ENCODE measurements at regions not wholly inside any gene's neighbourhood (a gene's known extent, or its start where the extent isn't known, plus 50 kb on each side); places are given as distances from the start of the nearest gene placed in this dataset.
"Not testable (repeated sequence)": the region's sequence is repeated elsewhere in the genome, so short reads cannot be mapped to it uniquely, and the experiment has no call there.

DNA sequence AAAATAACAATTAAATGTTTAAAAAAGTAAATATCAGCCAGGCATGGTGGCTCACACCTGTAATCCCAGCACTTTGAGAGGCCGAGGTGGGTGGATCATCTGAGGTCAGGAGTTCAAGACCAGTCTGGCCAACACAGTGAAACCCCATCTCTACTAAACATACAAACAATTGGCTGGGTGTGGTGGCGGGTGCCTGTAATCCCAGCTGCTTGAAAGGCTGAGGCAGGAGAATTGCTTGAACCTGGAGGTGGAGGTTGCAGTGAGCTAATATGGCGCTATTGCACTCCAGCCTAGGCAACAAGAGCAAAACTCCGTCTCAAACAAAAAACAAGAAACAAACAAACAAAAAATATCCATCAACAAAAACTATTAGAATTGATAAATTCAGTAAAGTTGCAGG is 77.5 kb downstream of the SNX5 start:
- DNase-seq, result not testable (repeated sequence)

DNA sequence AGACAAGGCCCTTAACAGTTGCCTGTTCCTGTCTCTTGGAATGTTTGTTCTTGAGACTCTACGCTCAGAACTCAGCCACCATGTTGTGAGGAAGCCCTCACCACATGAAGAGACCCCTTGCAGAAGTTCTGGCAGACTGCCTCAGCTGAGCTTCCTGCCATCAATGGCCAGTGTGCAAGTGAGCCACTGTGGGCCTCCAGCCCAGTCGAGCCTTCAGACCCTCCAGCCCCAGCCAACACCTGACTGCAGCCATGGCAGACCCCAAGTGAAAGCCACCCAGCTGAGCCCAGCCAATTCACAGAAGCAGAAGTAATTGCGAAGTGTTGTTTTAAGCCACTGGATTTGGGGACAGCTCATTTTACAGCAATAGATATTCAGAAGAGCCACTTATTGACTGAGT is 78.3 kb downstream of the SNX5 start:
- DNase-seq, result no peak

DNA sequence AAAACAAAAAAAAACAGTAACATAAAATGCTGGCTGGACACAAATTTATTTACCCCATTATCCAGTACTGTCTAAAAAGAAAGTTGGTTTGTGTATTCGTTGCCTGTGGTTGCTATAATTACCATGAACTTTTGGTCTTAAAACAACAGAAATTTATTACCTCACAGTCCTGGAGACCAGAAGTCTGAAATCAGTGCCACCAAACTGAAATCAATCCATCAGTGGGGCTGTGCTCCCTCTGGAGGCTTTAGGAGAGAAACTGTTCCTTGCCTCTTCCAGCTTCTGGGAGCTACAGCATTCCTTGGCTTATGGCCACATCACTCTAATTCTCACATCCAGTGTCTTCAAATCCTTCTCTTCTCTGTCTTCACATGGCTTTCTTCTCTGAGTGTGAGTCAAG is 79.4 kb downstream of the SNX5 start:
- no peak for DNase-seq

DNA sequence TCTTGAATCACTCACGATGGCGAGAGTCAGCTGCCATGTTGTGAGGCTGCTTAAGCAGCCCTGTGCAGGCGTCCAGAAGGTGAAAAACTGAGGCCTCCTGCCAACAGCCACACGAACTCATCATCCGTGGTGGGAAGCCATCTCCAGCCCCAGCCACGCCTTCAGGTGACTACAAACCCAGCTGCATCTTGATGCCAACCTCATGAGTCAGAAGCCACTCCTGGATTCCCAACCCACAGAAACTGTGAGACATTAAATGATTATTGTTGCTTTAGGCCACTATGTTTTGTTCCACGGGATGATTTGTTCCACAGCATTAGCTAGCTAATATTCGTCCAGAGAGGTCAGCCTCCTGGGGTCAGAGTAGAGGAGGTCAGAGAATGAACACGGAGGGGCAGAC is 80.5 kb downstream of the SNX5 start:
- no peak for DNase-seq

DNA sequence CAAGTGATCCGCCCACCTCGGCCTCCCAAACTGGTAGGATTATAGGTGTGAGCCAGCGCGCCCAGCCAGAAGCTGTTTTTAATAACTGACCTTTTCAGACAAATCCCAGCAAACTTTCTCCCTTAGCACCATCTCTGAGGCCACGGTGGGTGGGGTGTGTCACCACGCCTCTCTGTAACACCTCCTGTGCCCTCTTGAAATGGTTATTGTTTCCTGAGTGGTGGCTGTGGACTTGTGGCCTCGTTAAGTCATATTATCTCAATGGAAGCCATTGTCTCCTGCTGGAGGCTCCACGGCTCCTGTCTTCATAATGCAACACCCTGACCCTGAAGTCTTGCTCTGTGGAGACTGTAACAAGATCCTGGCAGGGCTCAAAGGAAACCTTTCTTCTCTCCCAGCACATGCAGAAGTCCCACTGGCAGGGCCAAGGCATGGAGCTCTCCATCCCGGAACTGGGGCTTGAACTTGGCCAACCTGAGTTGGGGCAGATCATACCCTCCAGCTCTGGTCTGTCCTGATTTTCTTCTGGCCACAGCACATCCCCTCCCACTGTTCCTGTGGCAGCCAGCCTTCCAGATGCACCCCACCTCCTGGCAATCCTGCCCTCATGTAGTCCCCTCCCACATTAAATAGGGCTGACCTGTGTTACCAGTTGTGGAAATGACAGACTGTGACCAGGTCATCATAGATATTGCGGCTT is 81.1 kb downstream of the SNX5 start:
- DNase-seq, result no peak

DNA sequence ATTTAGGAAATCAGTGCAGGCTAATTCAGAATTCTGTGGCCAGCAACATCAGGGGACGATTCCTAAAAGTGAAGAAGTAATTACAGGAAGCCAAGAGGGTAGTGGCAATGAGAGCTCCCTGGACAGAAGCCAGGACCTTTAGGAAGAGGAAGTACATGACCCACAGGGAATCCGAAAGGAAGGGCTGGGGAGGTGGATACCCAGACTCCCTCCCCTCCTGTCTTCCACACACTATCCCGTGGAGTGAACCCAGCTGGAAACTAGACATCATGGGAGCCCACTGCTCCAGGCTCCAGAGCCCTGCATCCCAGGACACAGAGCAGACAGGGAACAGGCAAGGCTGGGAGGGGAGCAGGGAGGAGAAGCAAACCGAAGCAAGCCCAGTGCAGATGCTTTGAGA is 83.0 kb downstream of the SNX5 start:
- DNase-seq, result no peak

DNA sequence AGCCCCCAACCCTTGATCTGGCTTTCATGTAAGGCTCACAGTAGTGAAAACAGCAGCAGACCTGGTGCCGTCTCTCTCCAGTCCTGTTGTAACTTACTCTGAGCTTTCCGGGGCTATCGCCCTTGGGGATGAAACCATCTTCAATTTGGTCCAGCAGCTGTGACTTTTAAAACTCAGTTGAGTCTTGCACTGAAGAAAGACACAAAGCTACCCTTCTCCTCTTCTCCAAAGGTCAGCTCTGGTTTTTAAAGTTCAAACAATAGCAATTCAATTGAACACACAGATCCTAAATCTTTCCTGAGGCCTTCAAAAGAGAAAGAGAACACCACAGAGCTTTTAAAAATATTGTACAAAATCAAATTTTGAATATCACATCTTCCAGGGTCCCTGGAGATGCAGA is 83.5 kb downstream of the SNX5 start:
- DNase-seq, result no peak

DNA sequence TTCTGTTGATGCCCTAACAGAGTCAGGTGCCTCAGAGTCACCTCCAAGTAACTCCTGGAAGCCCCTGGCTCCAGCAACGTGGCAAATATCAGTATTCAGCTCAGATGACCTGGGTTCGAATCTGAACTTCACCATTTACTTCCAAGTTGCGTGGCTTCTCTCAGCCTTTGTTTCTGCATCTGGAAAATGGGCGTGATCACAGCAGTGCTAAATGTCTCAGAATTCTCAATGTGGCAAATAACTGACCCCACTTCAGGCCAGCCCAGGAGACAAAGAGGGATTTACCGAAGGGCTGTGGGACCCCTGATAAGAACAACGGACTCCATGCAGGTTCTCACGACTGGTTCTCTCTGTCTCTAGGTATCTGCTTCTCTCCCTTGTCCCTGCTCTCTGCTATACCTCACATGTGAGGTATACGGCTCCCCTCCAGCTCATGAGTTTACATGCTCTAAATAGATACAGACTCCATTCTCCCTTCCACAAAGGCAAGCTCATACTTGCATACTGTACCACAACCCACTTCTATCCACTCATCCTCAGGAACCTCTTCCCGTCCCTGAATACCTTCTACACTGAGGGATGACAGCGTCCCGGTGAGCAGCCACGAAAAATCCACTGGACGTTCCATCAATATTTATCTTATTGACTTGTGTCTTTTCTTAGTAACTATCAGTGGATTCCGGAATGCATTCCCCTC is 84.1 kb downstream of the SNX5 start:
- no peak for DNase-seq

DNA sequence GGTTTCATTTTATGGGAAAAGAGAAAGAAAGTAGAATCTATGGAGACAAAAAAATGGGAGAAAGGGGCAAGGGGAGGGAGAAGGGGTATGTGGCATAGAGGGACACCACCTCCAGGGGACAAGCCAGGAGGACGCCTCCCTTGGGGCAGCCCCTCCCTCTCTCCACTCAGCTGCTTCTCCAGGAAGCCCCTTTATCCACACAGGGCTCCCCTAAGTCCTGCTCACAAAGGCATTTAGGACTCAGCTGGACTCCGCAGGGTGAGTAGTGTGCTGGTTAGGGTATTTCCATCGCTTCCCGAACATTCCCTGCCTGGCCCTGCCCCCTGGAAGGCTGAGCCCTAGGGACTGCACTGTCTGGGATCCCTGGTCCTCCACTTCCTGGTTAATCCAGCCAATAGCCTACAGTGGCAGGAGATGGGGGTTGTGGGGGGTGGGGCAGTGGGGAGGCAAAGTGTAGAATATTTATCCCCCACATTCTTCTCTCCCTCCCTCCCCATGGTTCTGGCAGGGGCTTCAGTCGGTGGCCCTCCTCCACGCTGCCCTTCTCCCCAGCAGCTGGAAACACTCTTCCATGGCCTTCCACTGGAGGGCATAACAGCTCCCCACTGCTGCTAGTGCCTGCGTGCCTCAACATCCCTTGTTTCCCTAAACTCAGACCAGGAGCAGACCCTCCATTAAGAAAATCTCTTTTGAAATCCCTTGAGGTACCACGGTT is 84.8 kb downstream of the SNX5 start:
- no peak for DNase-seq

DNA sequence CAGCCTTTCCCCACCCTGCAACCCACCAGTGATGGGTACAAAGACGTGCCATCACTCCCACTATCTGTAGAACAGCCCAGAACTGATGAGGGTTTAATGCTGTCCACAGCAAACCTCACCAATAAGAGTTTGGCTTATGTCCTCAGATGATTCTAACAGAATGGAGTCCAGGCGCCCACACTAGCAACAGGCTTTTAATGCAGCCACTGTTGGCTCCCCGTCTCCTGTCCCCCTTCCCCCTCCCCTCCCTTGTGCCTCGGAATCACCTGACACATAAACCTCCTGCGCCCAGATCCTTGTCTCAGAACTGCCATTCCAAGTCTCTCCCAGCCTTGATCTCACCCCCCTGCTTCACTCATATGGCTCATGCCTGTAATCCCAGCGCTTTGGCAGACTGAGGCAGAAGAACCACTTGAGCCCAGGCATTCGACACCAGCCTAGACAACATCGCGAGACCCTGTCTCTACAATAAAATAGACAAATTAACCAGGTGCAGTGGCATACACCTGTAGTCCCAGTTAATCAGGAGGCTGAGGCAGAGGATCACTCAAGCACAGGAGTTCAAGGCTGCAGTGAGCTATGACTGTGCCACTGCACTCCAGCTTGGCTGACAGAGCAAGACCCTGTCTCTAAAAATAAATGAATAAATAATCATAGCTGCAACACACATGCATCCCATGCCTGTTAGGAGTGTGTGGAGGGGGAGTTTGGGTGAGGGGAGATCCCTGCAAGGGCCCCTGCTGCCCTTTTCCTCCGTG is 85.6 kb downstream of the SNX5 start:
- DNase-seq, result no peak

DNA sequence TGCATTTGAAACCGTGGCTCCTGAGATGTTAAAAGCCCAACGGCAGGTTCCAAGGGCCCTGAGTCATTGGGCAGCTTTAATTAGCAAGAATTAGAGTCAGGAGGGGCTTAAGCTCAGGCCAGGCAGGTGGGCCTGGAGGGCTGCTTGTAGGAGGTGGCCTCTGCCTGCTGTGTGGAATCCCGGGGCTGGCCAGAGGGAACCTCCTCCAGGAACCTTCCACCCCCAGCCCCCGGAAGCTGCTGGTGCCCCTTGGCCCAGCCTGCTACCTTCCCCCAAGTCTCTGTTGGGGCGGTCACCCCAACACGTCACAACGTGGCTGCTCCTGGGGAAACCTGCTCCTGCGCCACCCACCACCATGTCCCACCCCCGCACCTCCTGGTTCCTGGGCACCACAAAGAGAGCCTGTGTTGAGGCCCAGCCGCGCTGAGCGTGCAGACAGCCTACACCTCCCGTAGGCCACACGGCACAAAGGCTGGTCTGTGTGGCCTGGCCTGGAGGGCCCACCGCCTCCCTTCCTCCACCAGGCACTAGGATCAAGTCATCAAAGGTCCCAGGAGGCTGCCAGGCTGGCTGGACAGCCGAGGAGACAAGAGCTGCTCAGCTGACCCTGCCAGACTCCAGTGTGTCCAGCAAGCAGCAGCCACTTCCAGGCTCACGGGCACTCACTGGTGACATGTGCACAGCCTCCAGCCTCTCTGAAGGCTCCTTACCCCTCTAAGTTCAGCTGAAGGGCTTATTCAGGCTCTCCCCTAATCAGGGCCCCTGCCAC is 86.3 kb downstream of the SNX5 start:
- DNase-seq, result no peak

DNA sequence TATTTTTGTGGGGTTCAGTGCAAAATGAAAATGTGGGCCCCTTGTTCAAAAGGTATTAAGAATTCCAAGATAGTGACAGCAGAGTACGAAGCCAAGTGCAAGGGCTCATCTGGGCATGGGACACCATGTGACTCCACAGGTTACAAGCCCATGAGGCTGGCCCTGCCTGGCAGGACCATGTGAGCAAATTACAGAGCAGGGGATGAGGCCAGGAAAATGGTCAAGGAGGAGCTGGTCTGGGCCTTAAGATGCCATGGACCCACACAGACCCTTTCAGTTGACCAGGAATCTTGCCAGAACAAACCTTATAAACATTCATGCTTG is 86.9 kb downstream of the SNX5 start:
- DNase-seq, result no peak

DNA sequence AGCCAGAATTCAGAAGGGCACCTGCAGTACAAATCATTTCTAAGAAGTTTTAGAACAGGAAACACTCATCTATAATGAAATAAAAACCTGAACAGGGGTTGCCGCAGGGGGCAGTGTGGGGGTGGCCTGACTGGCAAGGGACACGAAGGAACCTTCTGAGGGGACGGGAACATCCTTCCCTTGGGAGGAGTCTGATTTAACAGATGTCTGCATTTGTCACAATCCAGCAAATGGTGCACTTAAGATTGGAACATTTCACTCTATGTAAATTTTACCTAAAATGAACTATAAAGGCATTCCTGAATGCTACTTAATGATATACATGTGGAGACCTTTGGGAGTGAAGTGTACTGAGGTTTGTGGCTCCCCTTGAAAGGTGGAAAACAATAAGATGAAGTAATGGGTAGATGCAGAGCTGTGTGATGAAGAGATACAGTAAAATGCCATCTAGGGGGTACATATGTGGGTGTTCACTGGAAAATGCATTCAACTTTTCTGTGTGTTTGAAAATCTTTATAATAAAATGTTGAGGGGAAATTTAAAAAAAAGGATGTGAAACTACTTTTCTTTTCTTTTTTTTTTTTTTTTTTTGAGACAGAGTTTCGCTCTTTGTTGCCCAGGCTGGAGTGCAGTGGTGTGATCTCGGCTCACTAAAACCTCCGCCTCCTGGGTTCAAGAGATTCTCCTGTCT is 89.5 kb downstream of the SNX5 start:
- no peak for DNase-seq

DNA sequence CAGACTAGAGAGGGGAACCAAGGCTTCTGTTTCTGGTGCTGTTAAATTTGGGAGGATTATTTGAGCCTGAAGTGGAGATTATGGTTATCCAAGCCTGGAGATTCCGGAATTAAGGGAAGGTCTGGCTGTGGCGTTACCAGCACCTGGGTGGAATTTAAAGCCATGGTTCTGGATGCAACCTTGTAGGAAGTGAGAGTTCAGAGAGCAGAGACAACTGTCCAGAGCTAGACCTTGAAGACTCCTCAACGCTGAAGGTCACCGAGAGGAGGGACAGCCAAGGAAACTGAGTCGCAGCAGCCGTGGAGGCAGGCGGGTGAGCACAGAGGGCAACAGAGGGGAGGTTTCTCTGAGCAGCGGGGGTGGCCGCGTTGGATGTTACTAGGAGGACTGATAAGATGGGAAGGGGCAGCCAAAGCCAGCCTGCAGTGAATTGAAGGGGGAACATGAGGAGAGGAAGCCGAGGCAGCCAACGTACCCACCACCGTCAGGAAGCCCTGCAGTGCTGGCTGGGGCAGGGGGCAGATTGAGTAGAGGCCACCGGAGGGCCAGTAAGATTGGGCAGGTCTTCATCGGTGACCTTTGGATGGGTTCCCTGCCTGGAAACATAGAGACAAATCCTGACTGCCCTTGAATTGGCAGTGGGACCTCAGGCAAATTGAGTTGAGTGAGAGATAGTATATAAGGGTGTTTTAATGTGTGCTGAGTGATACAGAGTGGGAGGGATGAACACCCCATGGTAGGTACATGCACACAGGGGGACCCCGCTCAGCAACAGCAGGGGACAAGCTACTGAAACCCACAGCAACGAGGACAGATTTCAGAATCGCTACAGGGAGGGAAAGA is 90.3 kb downstream of the SNX5 start:
- DNase-seq, result no peak

DNA sequence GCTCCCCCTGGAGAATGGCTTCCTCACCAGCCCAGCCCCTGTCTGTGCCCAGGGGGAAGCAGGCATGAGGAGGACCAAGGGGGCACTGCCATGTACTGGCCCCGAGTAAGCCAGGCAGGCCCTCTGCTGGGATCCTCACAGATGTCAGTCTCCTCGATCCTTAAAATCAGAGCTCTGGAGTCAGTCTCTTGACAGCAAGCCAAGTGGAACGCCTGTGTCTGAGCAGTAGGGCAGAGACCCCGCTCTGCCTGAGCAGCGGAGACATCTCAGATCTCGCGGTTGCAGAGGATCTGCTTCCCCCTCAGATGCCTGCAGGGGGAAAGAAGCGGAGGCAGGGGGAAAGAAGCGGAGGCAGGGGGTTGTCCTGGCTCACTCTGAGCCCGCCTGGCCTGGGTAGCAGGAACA is 92.6 kb downstream of the SNX5 start:
- no peak for DNase-seq

DNA sequence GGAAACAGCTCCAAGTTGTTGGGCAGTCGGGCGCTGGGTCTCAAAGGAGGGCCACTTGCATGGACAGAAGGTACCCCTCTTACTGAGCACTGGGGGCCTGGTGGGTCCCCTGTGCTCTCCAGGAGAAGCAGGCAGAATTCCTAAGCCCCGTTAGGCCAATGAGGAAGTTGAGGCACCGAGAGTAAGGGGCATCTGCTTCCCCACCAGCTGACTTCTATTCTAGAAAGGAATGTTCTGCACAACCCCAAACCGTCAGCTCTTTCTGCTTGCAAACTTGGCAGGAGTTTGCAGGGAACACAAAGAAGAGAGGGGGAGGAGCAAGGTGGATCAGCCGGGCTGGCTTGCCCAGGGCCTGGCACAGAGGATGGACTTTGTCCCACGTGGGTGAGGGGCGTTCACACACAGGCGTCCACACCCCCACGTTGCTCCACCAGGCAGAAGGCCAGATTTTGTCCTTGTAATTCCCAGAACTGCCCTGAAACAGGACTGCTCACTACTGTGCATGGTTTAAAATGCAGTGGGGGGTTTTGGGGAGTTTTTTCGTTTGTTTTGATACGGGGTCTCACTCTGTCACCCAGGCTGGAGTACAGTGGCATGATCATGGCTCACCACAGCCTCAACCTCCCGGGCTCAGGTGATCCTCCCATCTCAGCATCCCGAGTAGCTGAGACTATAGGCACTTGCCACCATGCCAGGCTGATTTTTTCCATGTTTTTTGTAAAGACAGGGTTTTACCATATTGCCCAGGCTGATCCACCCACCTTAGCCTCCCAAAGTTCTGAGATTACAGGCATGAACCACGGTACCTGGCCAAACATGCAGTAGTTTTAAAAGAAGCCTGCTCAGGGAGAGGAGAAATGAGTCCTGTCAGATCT is 93.3 kb downstream of the SNX5 start:
- DNase-seq, result no peak

DNA sequence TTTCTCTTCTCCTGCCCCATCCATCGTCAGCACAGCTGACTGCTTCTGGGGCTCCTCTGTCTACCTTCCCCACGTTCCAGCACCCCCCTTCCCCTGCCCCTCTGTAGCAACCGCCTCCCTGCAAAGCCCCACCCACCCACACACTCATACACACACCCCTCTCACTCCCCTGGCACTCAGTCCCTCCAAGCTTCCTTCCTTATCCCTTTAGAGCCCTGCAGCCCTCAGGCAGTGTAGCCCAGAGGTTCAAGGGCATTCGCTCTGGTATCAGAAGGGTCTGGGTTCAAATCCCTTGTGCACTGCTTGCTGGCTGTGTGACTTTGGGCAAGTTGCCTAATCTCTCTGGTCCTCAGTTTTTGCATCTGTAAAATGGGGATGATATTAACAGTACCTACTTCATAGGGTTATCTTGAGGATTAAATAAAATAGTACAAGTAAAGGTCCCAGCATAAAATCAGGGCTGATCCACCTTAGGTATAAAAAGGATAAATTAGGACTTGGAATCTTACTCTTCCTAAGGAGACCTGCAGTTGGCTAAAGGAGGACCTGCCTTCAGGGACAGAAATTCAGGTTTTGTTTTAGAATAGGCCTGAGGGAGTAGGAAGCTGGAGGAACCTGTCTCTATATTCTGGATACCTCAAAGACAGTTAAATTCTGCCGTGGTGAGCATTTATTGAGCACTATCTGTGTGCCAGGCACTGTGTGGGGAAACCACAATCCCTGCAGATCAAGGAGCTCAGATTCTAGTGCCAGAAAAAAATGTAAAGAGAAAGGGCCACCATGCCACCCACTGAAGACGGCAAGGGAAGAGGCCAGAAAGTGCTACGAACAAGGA is 94.1 kb downstream of the SNX5 start:
- no peak for DNase-seq

DNA sequence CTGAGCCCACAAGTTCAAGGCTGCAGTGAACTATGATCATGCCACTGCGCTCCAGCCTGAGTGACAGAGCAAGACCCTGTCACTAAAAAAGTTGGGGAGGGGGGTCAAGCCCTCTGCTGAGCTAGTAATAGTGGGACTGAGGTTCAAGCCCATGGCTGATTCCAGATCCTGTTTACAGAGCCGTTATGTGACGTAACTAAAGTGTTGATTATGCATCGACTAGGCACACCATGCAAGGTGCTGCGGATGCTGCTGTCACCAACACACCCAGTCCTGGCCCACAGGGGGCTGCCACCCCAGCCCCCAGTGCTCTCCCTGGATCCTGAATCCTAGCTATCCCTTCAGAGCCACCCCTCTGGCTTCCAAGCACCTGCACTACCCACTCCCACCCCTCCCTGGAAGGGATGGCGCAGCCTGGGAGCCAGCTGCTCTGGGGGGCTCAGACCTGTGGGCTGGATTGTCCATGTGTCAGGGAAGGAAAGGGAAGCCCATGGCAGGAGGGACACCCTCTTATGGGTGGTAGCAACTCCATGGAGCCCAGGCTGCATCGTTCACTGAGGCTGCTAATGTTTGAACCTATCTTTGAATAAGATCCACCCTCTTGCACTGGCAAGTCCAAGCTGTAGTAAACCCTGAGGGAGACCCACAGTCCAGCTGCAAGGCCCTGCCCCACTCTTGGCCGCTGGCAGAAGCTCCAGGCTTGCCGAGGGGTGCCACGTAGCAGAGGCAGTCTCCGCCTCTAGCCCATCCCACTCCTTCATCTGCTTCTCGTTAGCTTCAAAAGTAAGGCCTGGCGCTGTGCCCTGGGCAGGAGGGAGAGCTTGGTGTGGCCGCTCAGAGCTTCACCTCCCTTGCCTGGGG is 95.0 kb downstream of the SNX5 start:
- DNase-seq, result no peak

Measured in stimulated activated CD4-positive, alpha-beta T cell treated with anti-CD3 and anti-CD28 coated beads, Interleukin-1b, Interleukin-23, amount 100 ng/mL, for 48 hours (primary cell).